HG03045 (cell line): ENCODE measurements at regions not wholly inside any gene's neighbourhood (a gene's known extent, or its start where the extent isn't known, plus 50 kb on each side); places are given as distances from the start of the nearest gene placed in this dataset.
"Not testable (repeated sequence)": the region's sequence is repeated elsewhere in the genome, so short reads cannot be mapped to it uniquely, and the experiment has no call there.

Source experiments
- ATAC-seq: cut with Tn5 transposase; IDR thresholded peaks from one replicate; pipeline ENCODE4 v1.9.1; 2021; ENCODE audit warnings: mild to moderate bottlenecking, moderate library complexity; ENCODE audit not compliant: unreplicated experiment

GRCh38 chr22:48817491-48817890 lies 1010.2 kb downstream of the BRD1 start:
- ATAC-seq, result not testable (repeated sequence)

- no peak for ATAC-seq
These were observed 1015.8 kb downstream of the BRD1 start for GRCh38 chr22:48811885-48812284.

GRCh38 chr22:48808038-48808960 lies 1019.4 kb downstream of the BRD1 start:
- ATAC-seq, result no peak

- ATAC-seq, result no peak
These were observed 1020.5 kb downstream of the BRD1 start for GRCh38 chr22:48807155-48807554.

- no peak for ATAC-seq
These were observed 1021.4 kb downstream of the BRD1 start for GRCh38 chr22:48806227-48806781.

- ATAC-seq, result no peak
These were observed 1022.2 kb downstream of the BRD1 start for GRCh38 chr22:48805516-48805915.

GRCh38 chr22:48804811-48805301 lies 1022.8 kb downstream of the BRD1 start:
- ATAC-seq, result no peak

GRCh38 chr22:48803948-48804810 lies 1023.5 kb downstream of the BRD1 start:
- no peak for ATAC-seq

- no peak for ATAC-seq
These were observed 1024.3 kb downstream of the BRD1 start for GRCh38 chr22:48803171-48803947.

- ATAC-seq, result no peak
These were observed 1025.1 kb downstream of the BRD1 start for GRCh38 chr22:48802576-48802975.

- no peak for ATAC-seq
These were observed 1026.6 kb downstream of the BRD1 start for GRCh38 chr22:48800886-48801607.

- no peak for ATAC-seq
These were observed 1027.4 kb downstream of the BRD1 start for GRCh38 chr22:48800036-48800885.

- ATAC-seq, result no peak
These were observed 1028.3 kb downstream of the BRD1 start for GRCh38 chr22:48799227-48799970.

GRCh38 chr22:48798281-48799226 lies 1029.1 kb downstream of the BRD1 start:
- no peak for ATAC-seq

- no peak for ATAC-seq
These were observed 1029.9 kb downstream of the BRD1 start for GRCh38 chr22:48797731-48798130.

GRCh38 chr22:48796310-48797015 lies 1031.2 kb downstream of the BRD1 start:
- ATAC-seq, result no peak
